HG02852 (cell line): ENCODE measurements at regions not wholly inside any gene's neighbourhood (a gene's known extent, or its start where the extent isn't known, plus 50 kb on each side); places are given as distances from the start of the nearest gene placed in this dataset.

Experiments
- ATAC-seq: cut with Tn5 transposase; IDR thresholded peaks from one replicate; pipeline ENCODE4 v1.9.1; 2021; ENCODE audit warnings: mild to moderate bottlenecking, moderate library complexity; ENCODE audit not compliant: unreplicated experiment

- no peak for ATAC-seq
Measured at GRCh38 chr15:95458721-95459120, 871.8 kb upstream of the NR2F2 start.

DNA sequence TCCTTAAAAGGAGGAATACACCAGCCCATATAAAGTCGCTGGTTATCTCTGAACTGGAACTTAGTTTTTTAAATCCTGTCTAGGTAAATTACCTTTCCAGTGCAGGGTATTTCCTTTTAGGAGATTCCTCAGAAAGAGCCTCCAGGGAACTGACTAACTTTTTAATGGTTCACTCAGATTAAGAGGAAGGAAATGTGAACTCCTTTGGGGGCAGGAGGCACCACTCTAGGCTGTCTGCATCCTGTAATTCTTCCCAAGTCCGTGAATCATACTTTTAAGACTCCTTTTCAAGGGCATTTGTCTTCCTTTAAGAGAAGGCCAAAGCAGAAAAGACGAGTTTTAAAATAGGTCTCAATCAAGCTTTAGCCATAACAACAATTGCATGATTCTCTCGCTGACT lies 871.2 kb upstream of the NR2F2 start:
- ATAC-seq = no peak

DNA sequence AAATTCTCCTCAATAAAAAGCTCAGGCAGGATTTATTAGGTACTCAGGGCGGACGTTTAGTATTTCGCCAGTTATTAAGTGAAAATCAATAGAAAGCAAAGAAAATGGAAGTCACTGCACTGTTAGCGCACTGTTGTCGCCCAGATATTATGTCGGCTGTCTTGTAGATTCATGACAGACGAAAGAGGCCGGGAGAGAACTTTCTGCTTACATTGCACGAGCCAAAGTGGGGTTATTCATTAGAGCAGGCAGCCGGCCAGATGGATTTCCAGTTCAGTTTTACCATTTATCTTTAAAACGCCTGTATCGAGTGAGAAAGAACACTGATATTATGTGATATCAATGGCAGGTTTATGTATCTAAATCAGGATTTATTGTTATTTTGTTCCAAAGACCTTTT lies 866.0 kb upstream of the NR2F2 start:
- ATAC-seq = no peak

GRCh38 chr15:95468820-95469219 lies 861.7 kb upstream of the NR2F2 start:
- ATAC-seq = no peak

GRCh38 chr15:95469496-95470000 lies 861.0 kb upstream of the NR2F2 start:
- ATAC-seq = no peak

DNA sequence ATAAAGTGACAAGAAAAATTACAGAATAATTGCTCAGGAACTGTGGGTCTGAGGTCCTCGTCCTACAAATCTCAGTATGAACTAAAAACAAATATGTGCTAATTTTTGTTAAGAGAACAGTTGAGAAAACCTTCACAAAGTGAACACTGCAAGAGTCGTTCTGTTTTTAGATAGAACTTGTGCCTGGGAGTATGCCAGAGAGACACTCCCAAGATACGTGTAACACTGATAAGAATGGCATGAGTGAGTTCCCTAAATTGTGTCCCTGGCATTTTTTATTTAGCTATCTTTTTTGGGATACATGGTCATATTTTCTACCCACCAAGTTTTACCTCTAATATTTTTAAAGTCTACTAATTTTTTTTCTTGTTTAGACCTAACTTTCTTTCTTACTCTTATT lies 860.0 kb upstream of the NR2F2 start:
- ATAC-seq = no peak

DNA sequence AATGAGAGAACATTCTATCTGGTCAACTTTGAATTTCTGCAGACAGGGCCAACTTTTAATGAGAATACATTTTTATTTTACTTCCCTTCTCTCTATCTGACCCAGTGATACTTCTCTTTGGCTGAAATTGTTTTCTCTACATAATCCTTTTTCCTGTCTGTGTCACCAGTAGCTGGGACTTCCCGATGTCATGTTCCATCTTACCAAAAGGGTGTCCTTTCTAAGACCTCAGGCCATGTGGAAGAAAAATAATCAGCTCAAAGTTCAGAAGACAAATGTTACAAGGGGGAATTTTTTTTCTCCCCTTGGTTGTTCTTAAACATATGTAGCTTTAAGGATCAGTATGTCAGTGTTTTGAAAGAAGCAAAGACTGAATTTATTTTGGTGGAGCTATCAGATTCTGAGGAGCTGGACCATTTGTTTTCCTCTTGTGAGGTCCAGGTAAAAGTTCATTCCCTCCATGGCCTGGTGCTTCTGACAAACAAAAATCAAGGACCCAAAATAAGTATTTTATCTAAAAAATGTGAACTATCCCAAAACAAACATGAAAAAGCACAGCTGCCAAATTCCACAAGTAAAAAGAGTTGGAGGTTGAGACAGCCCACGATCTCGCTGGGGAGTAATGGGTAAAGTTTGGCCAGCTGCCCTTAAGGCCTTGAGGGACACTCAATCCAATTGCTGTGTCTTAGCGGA lies 859.4 kb upstream of the NR2F2 start:
- no peak for ATAC-seq

GRCh38 chr15:95471690-95472086 lies 858.8 kb upstream of the NR2F2 start:
- ATAC-seq = no peak

- ATAC-seq = no peak
Measured at GRCh38 chr15:95475067-95475466, 855.4 kb upstream of the NR2F2 start.

DNA sequence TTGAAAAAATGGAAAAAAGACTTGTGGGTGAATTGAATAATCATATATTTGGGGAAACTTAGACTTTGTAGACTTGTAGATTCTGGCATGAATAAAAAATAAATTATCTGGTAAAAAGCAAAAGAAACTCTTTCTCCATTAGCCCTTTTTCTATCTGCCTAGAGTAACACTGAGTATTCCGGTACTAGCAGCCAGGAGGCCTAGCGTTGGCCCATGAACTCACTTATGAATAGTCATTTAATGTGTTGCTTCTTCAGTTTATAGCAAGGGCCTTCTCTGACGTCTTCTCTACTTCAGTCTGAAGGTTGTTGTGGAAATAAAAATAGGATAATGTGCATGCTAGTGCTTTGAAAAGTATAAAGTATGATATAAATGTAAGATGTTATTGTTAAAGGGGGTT lies 851.2 kb upstream of the NR2F2 start:
- no peak for ATAC-seq

- no peak for ATAC-seq
Measured at GRCh38 chr15:95485367-95485766, 845.1 kb upstream of the NR2F2 start.

- no peak for ATAC-seq
Measured at GRCh38 chr15:95486224-95486623, 844.3 kb upstream of the NR2F2 start.

DNA sequence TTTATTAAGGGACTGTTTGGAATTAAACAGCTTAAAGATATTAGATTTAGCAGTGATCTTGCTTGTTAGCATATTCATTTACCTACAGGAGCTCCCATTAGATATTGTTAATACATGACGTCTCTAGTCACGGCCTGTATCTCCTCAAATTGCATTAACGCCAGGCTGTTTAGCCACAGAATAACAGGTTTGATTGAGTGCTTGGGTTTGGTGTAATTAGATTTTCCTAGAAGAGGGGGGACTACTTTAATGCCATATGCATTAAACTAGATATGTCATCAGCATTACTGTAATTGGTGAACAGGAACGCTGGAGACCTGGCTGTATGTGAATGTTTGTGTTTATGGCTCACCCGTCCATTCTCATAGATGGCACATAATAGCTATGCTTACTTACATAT lies 841.4 kb upstream of the NR2F2 start:
- ATAC-seq = no peak

DNA sequence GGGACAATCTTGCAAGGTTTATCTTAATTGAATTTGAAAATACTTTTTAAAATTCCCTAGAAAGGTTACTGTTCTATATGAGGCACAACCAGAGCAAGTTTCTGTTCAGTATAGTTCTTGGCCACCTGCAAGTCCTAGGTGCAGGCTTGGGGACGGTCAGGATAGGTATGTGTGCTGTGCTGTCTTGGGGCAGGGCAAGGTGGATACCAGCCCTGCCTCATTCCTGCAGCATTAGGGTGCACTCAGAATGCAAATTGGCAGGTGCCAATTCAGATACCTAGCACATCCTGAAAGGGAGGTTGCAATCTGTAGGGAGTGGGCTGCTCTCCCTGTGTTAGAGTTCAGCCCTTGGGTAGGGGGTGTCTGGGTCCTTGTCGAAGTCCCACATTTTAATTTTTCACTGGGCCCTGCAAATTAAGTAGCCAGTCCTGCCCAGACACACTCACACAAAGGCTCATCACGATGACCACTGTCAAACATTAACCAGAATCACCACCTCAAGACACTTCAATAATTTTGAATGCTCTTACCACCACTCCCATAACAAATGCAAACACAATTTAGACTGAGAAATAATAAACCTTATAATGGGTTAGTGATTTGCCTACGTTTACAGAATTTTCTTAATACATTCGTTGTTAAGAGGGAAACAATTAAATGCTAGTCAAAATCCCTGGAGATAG lies 838.0 kb upstream of the NR2F2 start:
- ATAC-seq = no peak

GRCh38 chr15:95494971-95495541 lies 835.4 kb upstream of the NR2F2 start:
- no peak for ATAC-seq

GRCh38 chr15:95497634-95498033 lies 832.9 kb upstream of the NR2F2 start:
- no peak for ATAC-seq

DNA sequence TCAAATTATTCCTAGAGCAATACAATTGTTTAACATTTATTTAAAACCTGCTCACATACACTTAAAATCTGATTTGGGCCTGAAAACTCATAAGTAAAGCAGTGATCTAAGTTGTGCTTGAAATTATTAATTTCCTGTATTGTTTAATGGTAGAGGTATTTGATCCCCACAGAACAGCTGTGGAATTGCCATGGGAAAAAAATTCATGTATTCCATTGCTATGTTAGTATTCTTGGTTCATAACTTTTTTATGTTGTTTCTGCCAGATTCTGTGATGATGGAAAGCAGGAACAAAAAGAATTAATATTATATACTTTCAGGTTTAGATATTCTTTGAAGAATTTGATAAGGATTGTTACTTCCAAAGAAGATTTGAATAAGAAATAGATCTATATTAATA lies 831.5 kb upstream of the NR2F2 start:
- no peak for ATAC-seq

DNA sequence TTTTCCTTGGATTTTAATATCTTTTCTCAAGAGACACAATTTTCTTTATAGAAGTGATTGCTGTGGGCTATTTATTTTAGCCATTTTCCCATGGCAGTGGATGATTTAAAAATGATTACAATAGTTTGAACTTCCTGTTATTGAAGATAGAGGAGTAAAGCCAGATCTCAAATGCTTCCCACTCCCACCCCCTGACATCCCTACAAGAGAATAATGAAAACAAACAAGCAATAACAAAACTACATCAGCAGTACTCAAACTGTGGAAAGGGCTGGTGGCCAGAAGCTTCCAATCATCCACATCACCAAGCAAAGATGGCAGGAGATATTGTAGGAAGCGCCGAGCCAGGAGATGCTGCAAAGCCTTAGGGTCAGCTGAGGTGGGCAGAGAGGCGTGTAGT lies 831.1 kb upstream of the NR2F2 start:
- ATAC-seq = no peak

- no peak for ATAC-seq
Measured at GRCh38 chr15:95501865-95502264, 828.6 kb upstream of the NR2F2 start.

DNA sequence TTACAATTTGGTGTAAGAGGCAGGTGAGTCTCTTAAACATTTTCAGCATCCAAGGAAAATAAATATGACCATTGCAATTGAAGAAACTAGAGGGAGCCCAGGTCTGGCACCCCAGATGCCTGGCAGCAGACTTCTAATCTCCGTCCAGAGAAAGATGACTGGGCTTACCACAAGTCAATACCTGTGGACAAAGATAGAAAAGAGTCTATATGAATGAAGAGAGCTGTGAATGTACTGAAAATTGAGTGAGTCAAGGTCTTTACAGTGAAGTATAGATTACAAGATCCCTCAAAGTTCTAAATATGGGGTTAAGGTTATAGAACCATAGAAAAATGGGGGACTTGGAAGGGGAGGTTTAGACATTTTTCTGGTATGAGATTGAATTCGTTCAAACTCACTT lies 827.4 kb upstream of the NR2F2 start:
- no peak for ATAC-seq

DNA sequence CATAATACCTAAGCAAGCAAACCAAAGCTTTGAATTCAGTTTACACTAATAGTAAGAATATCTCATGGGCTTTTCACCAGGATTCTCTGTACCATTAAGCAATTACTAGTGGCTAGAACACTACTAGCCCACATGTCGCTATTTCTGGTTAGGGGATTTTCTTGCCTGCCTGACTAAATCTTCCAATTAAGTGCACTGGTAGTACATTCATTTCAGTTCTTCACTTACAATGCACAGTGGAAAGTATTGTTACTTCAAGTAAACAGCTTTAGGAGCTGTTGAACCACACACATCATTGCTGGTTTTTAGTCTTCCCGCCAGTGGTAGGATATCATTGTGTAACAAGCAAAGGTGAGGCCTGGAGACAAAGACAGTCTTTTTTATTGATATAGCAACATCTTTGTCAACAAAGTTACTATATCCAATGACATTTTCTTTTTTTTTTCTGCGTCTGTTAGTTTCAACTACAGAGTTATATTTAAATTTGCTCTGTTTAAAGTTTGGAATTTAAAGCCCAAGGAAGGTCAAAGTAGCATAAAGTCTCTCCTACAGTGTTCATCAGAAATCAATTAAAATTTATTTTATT lies 826.8 kb upstream of the NR2F2 start:
- no peak for ATAC-seq

DNA sequence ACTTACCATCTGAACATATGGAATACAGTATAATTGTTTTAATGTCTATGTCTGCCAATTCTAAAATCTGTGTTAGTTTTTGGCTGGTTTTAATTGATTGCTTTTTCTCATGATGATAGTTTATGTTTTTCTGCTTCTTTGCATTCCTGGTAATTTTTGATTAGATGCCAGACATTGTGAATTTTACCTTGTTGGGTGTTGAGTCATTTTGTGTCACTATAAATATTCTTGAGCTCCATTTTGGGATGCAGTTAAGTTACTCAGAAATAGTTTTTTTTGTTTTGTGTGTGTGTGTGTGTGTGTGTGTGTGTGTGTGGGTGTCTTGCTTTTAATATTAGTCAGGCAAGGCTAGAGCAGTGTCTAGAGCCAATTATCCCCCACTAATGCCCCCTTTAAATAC lies 818.8 kb upstream of the NR2F2 start:
- ATAC-seq = no peak
